PC-3 (cell line): ENCODE measurements at regions not wholly inside any gene's neighbourhood (a gene's known extent, or its start where the extent isn't known, plus 50 kb on each side); places are given as distances from the start of the nearest gene placed in this dataset.
A peak's percentile ranks its signal among the peaks of the same experiment; 100 is the strongest.
"Not testable (repeated sequence)": the region's sequence is repeated elsewhere in the genome, so short reads cannot be mapped to it uniquely, and the experiment has no call there.

Experiments
- ATAC-seq: fragments of 200-7000 bp; cut with Tn5 transposase; 2 replicates; pipeline ENCODE4 v1.9.1; 2020; ENCODE audit warnings: mild to moderate bottlenecking, moderate library complexity
- BruUV-seq: library from RNA; stranded (reverse); fragments of 400-500 nt; replicated peaks from 2 replicates; lab custom pipeline; 2021; lab: Mats Ljungman, UMichigan
- CTCF ChIA-PET: fragments of 300-600 bp; sonication (Branson Sonifier 250); formaldehyde crosslinking; loops from one replicate; lab custom pipeline; 2022; ENCODE audit warnings: antibody characterized with exemption; lab: Charles Lee
- POLR2A ChIA-PET: fragments of 300-600 bp; sonication (Branson Sonifier 250); formaldehyde crosslinking; loops from one replicate; lab custom pipeline; 2022; ENCODE audit warnings: antibody characterized with exemption; ENCODE audit not compliant: unreplicated experiment; lab: Charles Lee
- DNase-seq: peaks from one replicate; pipeline ENCODE4 v3.0.0-alpha.2; 2015
- H2AFZ ChIP-seq: fragments of 300-600 bp; sonication (generic); 2 replicates; pipeline ENCODE4 v1.6.0; 2016; ENCODE audit warnings: antibody characterized with exemption, low read length
- H3F3A ChIP-seq: fragments of 300-600 bp; sonication (generic); one replicate; pipeline ENCODE4 v1.6.0; 2017; ENCODE audit warnings: antibody characterized with exemption, low read length, control low read depth, mild to moderate bottlenecking; ENCODE audit not compliant: unreplicated experiment
- H3K27ac ChIP-seq: fragments of 300-600 bp; sonication (generic); 2 replicates; pipeline ENCODE4 v1.5.1; 2016; ENCODE audit warnings: mild to moderate bottlenecking, low read length
- H3K27me3 ChIP-seq: fragments of 300-600 bp; sonication (generic); 2 replicates; pipeline ENCODE4 v1.6.1; 2016; ENCODE audit warnings: low read length, mixed read lengths
- H3K36me3 ChIP-seq: fragments of 300-600 bp; sonication (generic); 2 replicates; pipeline ENCODE4 v1.6.1; 2016; ENCODE audit warnings: low read depth, mixed run types, low read length, mixed read lengths
- H3K4me1 ChIP-seq: fragments of 300-600 bp; sonication (generic); 2 replicates; pipeline ENCODE4 v1.5.1; 2016; ENCODE audit warnings: low read length; ENCODE audit not compliant: insufficient read depth
- H3K4me2 ChIP-seq: fragments of 300-600 bp; sonication (generic); 2 replicates; pipeline ENCODE4 v1.6.0; 2016; ENCODE audit warnings: low read length
- H3K4me3 ChIP-seq: fragments of 300-600 bp; sonication (generic); 2 replicates; pipeline ENCODE4 v1.5.1; 2016; ENCODE audit warnings: mild to moderate bottlenecking, low read length, mixed read lengths
- H3K79me2 ChIP-seq: fragments of 300-600 bp; sonication (generic); 2 replicates; pipeline ENCODE4 v1.6.1; 2017; ENCODE audit warnings: low read length, mixed read lengths
- H3K9ac ChIP-seq: fragments of 300-600 bp; sonication (generic); 2 replicates; pipeline ENCODE4 v1.6.0; 2016; ENCODE audit warnings: mild to moderate bottlenecking, low read length
- H3K9me2 ChIP-seq: fragments of 300-600 bp; sonication (generic); replicated peaks from 2 replicates; pipeline ENCODE4 v1.6.1; 2016; ENCODE audit warnings: mixed run types, low read length, mixed read lengths
- H3K9me3 ChIP-seq: fragments of 300-600 bp; sonication (generic); 2 replicates; pipeline ENCODE4 v1.6.1; 2016; ENCODE audit warnings: low read length, mixed read lengths
- H4K20me1 ChIP-seq: fragments of 300-600 bp; sonication (generic); 2 replicates; pipeline ENCODE4 v1.6.1; 2016; ENCODE audit warnings: low read length, mixed read lengths
- intact Hi-C: fragments of 100-400 bp; cut with micrococcal nuclease; formaldehyde crosslinking; loops from 2 replicates; pipeline ENCODE4 v1.9.0; 2023

- BruUV-seq, H3K79me2 ChIP-seq, intact Hi-C loops, H2AFZ ChIP-seq, H3F3A ChIP-seq, H3K36me3 ChIP-seq, ATAC-seq, DNase-seq, CTCF ChIA-PET, H3K4me3 ChIP-seq, H4K20me1 ChIP-seq, H3K4me2 ChIP-seq, H3K9ac ChIP-seq, POLR2A ChIA-PET, H3K9me2 ChIP-seq, H3K27ac ChIP-seq, H3K4me1 ChIP-seq, H3K9me3 ChIP-seq, H3K27me3 ChIP-seq: not testable (repeated sequence)
Measured at GRCh38 chr14:19242529-19242928, 191.6 kb downstream of the POTEG start.

GRCh38 chr14:19266908-19267307, 167.2 kb downstream of the POTEG start:
- CTCF ChIA-PET, H2AFZ ChIP-seq, H3K79me2 ChIP-seq, H3F3A ChIP-seq, H3K36me3 ChIP-seq, DNase-seq, intact Hi-C loops, H3K4me2 ChIP-seq, H3K27ac ChIP-seq, H3K4me3 ChIP-seq, H4K20me1 ChIP-seq, ATAC-seq, H3K9me2 ChIP-seq, POLR2A ChIA-PET, H3K27me3 ChIP-seq, BruUV-seq, H3K4me1 ChIP-seq, H3K9me3 ChIP-seq, H3K9ac ChIP-seq: not testable (repeated sequence)

GRCh38 chr14:19267636-19268035, 166.5 kb downstream of the POTEG start:
- H3K4me1 ChIP-seq, CTCF ChIA-PET, H3K79me2 ChIP-seq, BruUV-seq, H3K9me2 ChIP-seq, intact Hi-C loops, ATAC-seq, H3K9me3 ChIP-seq, H3K9ac ChIP-seq, H4K20me1 ChIP-seq, H3K36me3 ChIP-seq, H3F3A ChIP-seq, H2AFZ ChIP-seq, H3K27ac ChIP-seq, H3K4me2 ChIP-seq, POLR2A ChIA-PET, H3K27me3 ChIP-seq, H3K4me3 ChIP-seq: not testable (repeated sequence)
- peak; percentile 0 for DNase-seq

- H3F3A ChIP-seq, H3K9me3 ChIP-seq, H3K4me2 ChIP-seq, CTCF ChIA-PET, H4K20me1 ChIP-seq, H3K4me3 ChIP-seq, ATAC-seq, BruUV-seq, H2AFZ ChIP-seq, DNase-seq, H3K27ac ChIP-seq, intact Hi-C loops, H3K27me3 ChIP-seq, H3K4me1 ChIP-seq, H3K9me2 ChIP-seq, POLR2A ChIA-PET, H3K79me2 ChIP-seq, H3K36me3 ChIP-seq, H3K9ac ChIP-seq: not testable (repeated sequence)
Measured at GRCh38 chr14:19268047-19268627, 166.0 kb downstream of the POTEG start.

GRCh38 chr14:19272235-19272634, 161.9 kb downstream of the POTEG start:
- H3K4me1 ChIP-seq, H3K9me3 ChIP-seq, H3K9me2 ChIP-seq, DNase-seq, H4K20me1 ChIP-seq, H3K4me3 ChIP-seq, BruUV-seq, H3F3A ChIP-seq, H3K27me3 ChIP-seq, H3K36me3 ChIP-seq, CTCF ChIA-PET, intact Hi-C loops, POLR2A ChIA-PET, H3K4me2 ChIP-seq, H3K79me2 ChIP-seq, H2AFZ ChIP-seq, H3K9ac ChIP-seq, ATAC-seq, H3K27ac ChIP-seq: not testable (repeated sequence)

- H2AFZ ChIP-seq, H3K36me3 ChIP-seq, H3K9ac ChIP-seq, H3K79me2 ChIP-seq, ATAC-seq, H3K4me2 ChIP-seq, H3F3A ChIP-seq, H3K27me3 ChIP-seq, H3K4me1 ChIP-seq, H3K27ac ChIP-seq, H3K4me3 ChIP-seq, intact Hi-C loops, CTCF ChIA-PET, H3K9me2 ChIP-seq, H3K9me3 ChIP-seq, BruUV-seq, POLR2A ChIA-PET, H4K20me1 ChIP-seq: not testable (repeated sequence)
- peak; percentile 1 for DNase-seq
Measured at GRCh38 chr14:19289669-19290068, 144.5 kb downstream of the POTEG start.

- POLR2A ChIA-PET, H3K4me2 ChIP-seq, H3K4me3 ChIP-seq, H3K27ac ChIP-seq, H3K9ac ChIP-seq, H4K20me1 ChIP-seq, DNase-seq, H3K4me1 ChIP-seq, H3K9me2 ChIP-seq, ATAC-seq, H3K36me3 ChIP-seq, intact Hi-C loops, CTCF ChIA-PET, H3F3A ChIP-seq, H3K27me3 ChIP-seq, H2AFZ ChIP-seq, H3K9me3 ChIP-seq, BruUV-seq, H3K79me2 ChIP-seq: not testable (repeated sequence)
Measured at GRCh38 chr14:19300243-19300642, 133.9 kb downstream of the POTEG start.
